Ovary (tissue), 7 donors: ENCODE measurements at regions not wholly inside any gene's neighbourhood (a gene's known extent, or its start where the extent isn't known, plus 50 kb on each side); places are given as distances from the start of the nearest gene placed in this dataset.

Source experiments
- DNase-seq, 5 donors: peaks; one replicate each; pipeline ENCODE4 v3.0.0-alpha.2; 2019 to 2020
- H3K27ac ChIP-seq, 2 donors: fragments of 200-600 bp; one replicate each; pipeline versions ENCODE4 v1.5.1 to v1.8.0; 2019 to 2022
- H3K27me3 ChIP-seq: fragments of 200-600 bp; one replicate; pipeline ENCODE4 v1.8.0; 2022
- H3K36me3 ChIP-seq: fragments of 200-600 bp; sonication (generic); one replicate; pipeline ENCODE4 v1.5.1; 2019
- H3K4me1 ChIP-seq: one replicate; pipeline ENCODE4 v1.8.1; 2013; ENCODE audit warnings: mild to moderate bottlenecking, moderate library complexity; ENCODE audit not compliant: insufficient read depth
- H3K4me3 ChIP-seq: fragments of 200-600 bp; sonication (generic); one replicate; pipeline ENCODE4 v1.5.1; 2017
- H3K9me3 ChIP-seq, 2 donors: fragments of 200-600 bp in 1 of 2; sonication (generic) in 1 of 2; one replicate each; pipeline versions ENCODE4 v1.5.1 to v1.8.1; 2013 to 2019; ENCODE audit warnings: mild to moderate bottlenecking in 1 of 2, moderate library complexity in 1 of 2
- EP300 ChIP-seq: sonication (generic); formaldehyde crosslinking; IDR thresholded peaks from one replicate; pipeline ENCODE4 v1.6.1; 2017; ENCODE audit warnings: antibody characterized with exemption
- POLR2A ChIP-seq: fragments of 450-650 bp; IDR thresholded peaks from one replicate; pipeline ENCODE4 v1.6.1; 2017; ENCODE audit warnings: antibody characterized with exemption, mild to moderate bottlenecking, moderate library complexity
- WGBS, 3 donors: extraction: QIAGEN DNeasy Blood & Tissue Kit in 1 of 3; methylation state at CpG; one replicate each; pipeline versions ENCODE4 v1.1.5 to v1.1.7; 2013 to 2017; 5-methylcytosine and 5-hydroxymethylcytosine counted together
- intact Hi-C, 4 donors: fragments of 100-400 bp; cut with DNase I; formaldehyde crosslinking; loops; one replicate each; pipeline versions ENCODE4 v1.11.0 to v1.15.1; 2022 to 2023
- TF ChIP-seq, protein P1 (sequence below), 3 donors: fragments of 450-650 bp in 2 of 3; fragments of 200-600 bp in 1 of 3; IDR thresholded peaks; one replicate each; pipeline versions ENCODE4 v1.5.1 to v1.8.0; 2016 to 2022; ENCODE audit warnings: antibody characterized with exemption in 3 of 3, mild to moderate bottlenecking in 1 of 3
- donor health status: DM: no; HTN: no; CAD: no; lungs with moderate emphysema.
- donor health status: DM: no; HTN: no; CAD: no.
- donor health status: Bipolar disorder and iron deficiency.
- donor health status: DM: no; HTN: no; CAD: no.
- donor health status: DM: yes; HTN: yes; CAD: no.

DNA sequence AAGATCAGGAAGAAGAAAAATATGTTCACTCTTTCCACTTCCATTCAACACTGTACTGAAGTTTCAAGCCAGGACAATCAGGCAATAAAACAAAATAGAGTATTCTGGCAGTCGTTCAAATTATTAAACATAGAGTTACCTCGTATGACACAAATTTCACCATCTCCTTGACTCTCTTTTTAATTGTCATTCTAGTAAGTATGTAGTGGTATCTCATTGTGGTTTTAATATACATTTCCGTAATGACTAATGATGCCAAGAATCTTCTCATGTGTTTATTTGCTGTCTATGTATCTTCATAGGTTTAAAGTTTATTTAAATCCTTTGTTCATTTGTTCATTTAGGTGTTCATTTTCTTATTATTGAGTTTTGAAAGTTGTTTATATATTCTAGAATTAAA, 352.2 kb downstream of the IDS start:
- Histone ChIP-seq H3K27me3 (no peaks in the 10 kb centered on the region), H3K27ac (no peak overlapping the region)

GRCh38 chrX:149151805-149152757, 353.0 kb downstream of the IDS start:
- intact Hi-C loops = no loop called here
- WGBS, 3 donors = 57 to 69% (median 61%) methylated on average over 3 of the region's 3 CpGs
- Histone ChIP-seq H3K9me3 (no peaks in the 10 kb centered on the region), H3K4me1 (no peaks in the 10 kb centered on the region), H3K36me3 (no peaks in the 10 kb centered on the region), H3K4me3 (no peak overlapping the region), H3K27me3 (no peaks in the 10 kb centered on the region), H3K27ac (no peak overlapping the region)
- TF ChIP-seq, protein P1, sequence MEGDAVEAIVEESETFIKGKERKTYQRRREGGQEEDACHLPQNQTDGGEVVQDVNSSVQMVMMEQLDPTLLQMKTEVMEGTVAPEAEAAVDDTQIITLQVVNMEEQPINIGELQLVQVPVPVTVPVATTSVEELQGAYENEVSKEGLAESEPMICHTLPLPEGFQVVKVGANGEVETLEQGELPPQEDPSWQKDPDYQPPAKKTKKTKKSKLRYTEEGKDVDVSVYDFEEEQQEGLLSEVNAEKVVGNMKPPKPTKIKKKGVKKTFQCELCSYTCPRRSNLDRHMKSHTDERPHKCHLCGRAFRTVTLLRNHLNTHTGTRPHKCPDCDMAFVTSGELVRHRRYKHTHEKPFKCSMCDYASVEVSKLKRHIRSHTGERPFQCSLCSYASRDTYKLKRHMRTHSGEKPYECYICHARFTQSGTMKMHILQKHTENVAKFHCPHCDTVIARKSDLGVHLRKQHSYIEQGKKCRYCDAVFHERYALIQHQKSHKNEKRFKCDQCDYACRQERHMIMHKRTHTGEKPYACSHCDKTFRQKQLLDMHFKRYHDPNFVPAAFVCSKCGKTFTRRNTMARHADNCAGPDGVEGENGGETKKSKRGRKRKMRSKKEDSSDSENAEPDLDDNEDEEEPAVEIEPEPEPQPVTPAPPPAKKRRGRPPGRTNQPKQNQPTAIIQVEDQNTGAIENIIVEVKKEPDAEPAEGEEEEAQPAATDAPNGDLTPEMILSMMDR (IDR thresholded peaks at IDR 0.05) = no peak
- TF ChIP-seq EP300 = no peak
- no peak for TF ChIP-seq POLR2A
- no peak for DNase-seq

More for the DNA sequence above, 352.2 kb downstream of the IDS start:
- WGBS, 3 donors = 44 to 56% (median 44%) methylated on average over 3 of the region's 3 CpGs
- Histone ChIP-seq H3K4me1 (no peaks in the 10 kb centered on the region), H3K4me3 (no peak overlapping the region), H3K36me3 (no peaks in the 10 kb centered on the region), H3K9me3 (no peaks in the 10 kb centered on the region)
- TF ChIP-seq POLR2A (no peak), EP300 (no peak)
- TF ChIP-seq, protein P1 (IDR thresholded peaks at IDR 0.05) = no peak
- no peak for DNase-seq
- intact Hi-C loops = no loop called here

DNA sequence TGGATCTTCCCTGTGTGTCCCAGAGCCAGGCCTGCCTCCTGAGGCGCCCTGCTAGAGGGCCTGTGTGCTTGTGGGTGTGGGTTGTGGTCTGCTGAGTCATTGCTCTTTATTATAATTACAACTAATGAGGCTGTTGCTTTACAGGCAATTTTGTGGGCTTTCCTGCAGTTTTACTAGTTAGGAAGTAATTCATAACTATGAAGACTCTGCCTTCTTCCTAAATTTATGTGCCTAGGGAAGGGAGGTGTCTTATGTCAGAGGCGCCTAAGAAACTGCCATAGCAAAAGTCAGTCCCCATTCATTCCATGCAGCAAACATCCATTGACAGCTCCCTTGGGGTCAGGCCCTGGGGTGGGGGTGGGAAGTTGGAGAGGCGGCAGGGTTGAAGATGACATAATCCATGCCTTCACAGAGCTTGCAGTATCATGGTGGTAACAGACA, 359.2 kb downstream of the IDS start:
- H3K36me3 ChIP-seq = no peaks in the 10 kb centered on the region
- H3K4me1 ChIP-seq = no peaks in the 10 kb centered on the region
- WGBS, 3 donors = 48 to 52% (median 51%) methylated on average over 3 of the region's 3 CpGs
- H3K4me3 ChIP-seq = no peak overlapping the region
- no peaks in the 10 kb centered on the region for H3K27me3 ChIP-seq
- DNase-seq = no peak
- no peak overlapping the region for H3K27ac ChIP-seq
- intact Hi-C loops = no loop called here
- TF ChIP-seq POLR2A (no peak), EP300 (no peak)
- TF ChIP-seq, protein P1 (IDR thresholded peaks at IDR 0.05) = no peak
- no peaks in the 10 kb centered on the region for H3K9me3 ChIP-seq

DNA sequence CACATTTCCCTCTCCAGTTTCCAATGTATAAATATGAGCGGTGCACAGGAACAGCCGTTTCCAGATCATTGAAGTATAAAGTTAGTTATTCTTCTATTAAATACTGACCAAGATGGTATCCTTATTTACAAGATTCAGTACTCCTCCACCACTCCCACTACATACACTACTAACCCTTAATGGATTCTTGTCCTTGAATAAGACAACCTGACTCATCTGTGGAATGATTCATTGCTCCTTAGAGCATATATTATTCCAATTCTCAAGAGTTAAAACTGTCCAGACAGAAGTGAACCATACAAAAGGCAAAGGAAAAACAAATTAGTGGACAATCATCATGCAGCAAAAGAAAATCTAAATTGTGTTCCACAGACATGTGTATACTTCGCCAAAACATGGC, 373.3 kb downstream of the IDS start:
- no peak for TF ChIP-seq POLR2A
- no peak for DNase-seq
- Histone ChIP-seq H3K36me3 (no peaks in the 10 kb centered on the region), H3K4me1 (no peaks in the 10 kb centered on the region), H3K27me3 (no peaks in the 10 kb centered on the region), H3K27ac (no peak overlapping the region), H3K4me3 (no peak overlapping the region), H3K9me3 (no peaks in the 10 kb centered on the region)
- WGBS, 3 donors = 55 to 66% (median 59%) methylated on average over 3 of the region's 3 CpGs
- intact Hi-C loops = no loop called here

DNA sequence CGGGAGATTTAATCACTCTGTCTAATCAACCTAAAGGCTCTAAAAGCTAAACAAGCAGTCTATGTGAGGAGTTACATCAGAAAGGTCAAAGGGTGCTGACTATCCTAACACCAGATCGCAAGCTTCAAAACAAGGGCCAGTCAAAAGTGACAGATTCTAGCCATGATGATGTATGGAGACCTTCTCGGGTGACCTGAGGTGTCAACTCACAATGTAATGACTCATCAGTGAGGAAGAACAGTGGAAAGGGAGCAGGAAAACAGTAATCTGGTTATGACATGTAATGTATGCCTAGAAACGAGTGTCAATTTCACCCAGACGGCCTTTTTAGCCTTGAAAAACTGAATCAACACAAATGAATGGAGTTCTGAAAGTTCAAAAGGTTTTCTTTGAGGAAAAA, 375.3 kb downstream of the IDS start:
- intact Hi-C loops = no loop called here
- H3K4me1 ChIP-seq = no peaks in the 10 kb centered on the region
- no peak for DNase-seq
- no peak overlapping the region for H3K27ac ChIP-seq
- H3K9me3 ChIP-seq = no peaks in the 10 kb centered on the region
- H3K27me3 ChIP-seq = no peaks in the 10 kb centered on the region
- H3K36me3 ChIP-seq = no peaks in the 10 kb centered on the region
- WGBS, 3 donors = 49 to 57% (median 54%) methylated on average over 5 of the region's 5 CpGs
- TF ChIP-seq, protein P1 (IDR thresholded peaks at IDR 0.05) = no peak
- no peak for TF ChIP-seq POLR2A
- no peak overlapping the region for H3K4me3 ChIP-seq
